NB4 (cell line): ENCODE measurements at regions not wholly inside any gene's neighbourhood (a gene's known extent, or its start where the extent isn't known, plus 50 kb on each side); places are given as distances from the start of the nearest gene placed in this dataset.

Experiments used
- DNase-seq: peaks from one replicate; pipeline ENCODE4 v3.0.0; 2010; ENCODE audit warnings: low read depth
- H3K4me3 ChIP-seq: one replicate; pipeline ENCODE4 v1.5.1; 2011; ENCODE audit warnings: mild to moderate bottlenecking, low read depth, low read length, moderate library complexity
- CTCF ChIP-seq: IDR thresholded peaks from one replicate; pipeline ENCODE4 v1.5.1; 2012; ENCODE audit warnings: low read depth, low read length
- MAX ChIP-seq: IDR thresholded peaks from 2 replicates; pipeline ENCODE4 v1.6.1; 2011; ENCODE audit warnings: low read depth, low read length
- MYC ChIP-seq: IDR thresholded peaks from 2 replicates; pipeline ENCODE4 v1.6.1; 2011; ENCODE audit warnings: low read depth, low read length
- POLR2A ChIP-seq: IDR thresholded peaks from 2 replicates; pipeline ENCODE4 v1.6.1; 2011; ENCODE audit warnings: mild to moderate bottlenecking; ENCODE audit not compliant: insufficient read length; ENCODE audit errors: extremely low read depth

GRCh38 chr10:78588194-78588811 lies 480.5 kb upstream of the ZMIZ1 start:
- TF ChIP-seq MYC (no peak), POLR2A (no peak), MAX (no peak), CTCF (no peak)
- no peak overlapping the region for H3K4me3 ChIP-seq
- DNase-seq = no peak

GRCh38 chr10:78589687-78590086 lies 479.1 kb upstream of the ZMIZ1 start:
- DNase-seq = no peak
- H3K4me3 ChIP-seq = no peak overlapping the region
- TF ChIP-seq MYC = no peak
- TF ChIP-seq POLR2A = no peak
- TF ChIP-seq CTCF = no peak
- TF ChIP-seq MAX = no peak

- no peak for DNase-seq
- TF ChIP-seq POLR2A (no peak), MAX (no peak), MYC (no peak), CTCF (no peak)
- H3K4me3 ChIP-seq = no peak overlapping the region
These were observed 477.7 kb upstream of the ZMIZ1 start for GRCh38 chr10:78591066-78591465.

- DNase-seq = no peak
- no peak overlapping the region for H3K4me3 ChIP-seq
- TF ChIP-seq POLR2A (no peak), MAX (no peak), CTCF (no peak), MYC (no peak)
These were observed 474.1 kb upstream of the ZMIZ1 start for GRCh38 chr10:78594559-78595268.

GRCh38 chr10:78595269-78595619 lies 473.5 kb upstream of the ZMIZ1 start:
- no peak for TF ChIP-seq POLR2A
- TF ChIP-seq MAX = no peak
- no peak for TF ChIP-seq CTCF
- TF ChIP-seq MYC = no peak
- no peak overlapping the region for H3K4me3 ChIP-seq
- DNase-seq = no peak

GRCh38 chr10:78596556-78596955 lies 472.2 kb upstream of the ZMIZ1 start:
- H3K4me3 ChIP-seq = no peak overlapping the region
- no peak for DNase-seq
- TF ChIP-seq MAX = no peak
- TF ChIP-seq MYC = no peak
- no peak for TF ChIP-seq POLR2A
- TF ChIP-seq CTCF = no peak
